Gastrocnemius medialis (tissue), 4 donors: ENCODE measurements at regions not wholly inside any gene's neighbourhood (a gene's known extent, or its start where the extent isn't known, plus 50 kb on each side); places are given as distances from the start of the nearest gene placed in this dataset.

Experiments
- CTCF ChIP-seq, 5 experiments: fragments of 450-650 bp in 3 of 5; fragments of 200-600 bp in 2 of 5; sonication (generic) in 2 of 5; IDR thresholded peaks in 4 of 5; conservative IDR thresholded peaks in 1 of 5; 1 replicate in 4 of 5; 2 replicates in 1 of 5; pipeline ENCODE4 v1.5.1; 2016 to 2019; ENCODE audit warnings: antibody characterized with exemption in 5 of 5, mild to moderate bottlenecking in 3 of 5, moderate library complexity in 3 of 5
- POLR2A ChIP-seq, 2 donors: fragments of 450-650 bp; IDR thresholded peaks; one replicate each; pipeline ENCODE4 v1.6.1; 2017; ENCODE audit warnings: antibody characterized with exemption in 2 of 2, mild to moderate bottlenecking in 2 of 2, moderate library complexity in 2 of 2

- TF ChIP-seq CTCF (IDR thresholded peaks at IDR 0.05 in 4 of 5, conservative IDR thresholded peaks at IDR 0.05 in 1 of 5), result no peak
- no peak for TF ChIP-seq POLR2A (IDR thresholded peaks at IDR 0.05)
These were observed 551.1 kb upstream of the LRFN5 start for GRCh38 chr14:41055589-41055988.
